ENCODE measurements at regions not wholly inside any gene's neighbourhood (a gene's known extent, or its start where the extent isn't known, plus 50 kb on each side); places are given as distances from the start of the nearest gene placed in this dataset.

DNA sequence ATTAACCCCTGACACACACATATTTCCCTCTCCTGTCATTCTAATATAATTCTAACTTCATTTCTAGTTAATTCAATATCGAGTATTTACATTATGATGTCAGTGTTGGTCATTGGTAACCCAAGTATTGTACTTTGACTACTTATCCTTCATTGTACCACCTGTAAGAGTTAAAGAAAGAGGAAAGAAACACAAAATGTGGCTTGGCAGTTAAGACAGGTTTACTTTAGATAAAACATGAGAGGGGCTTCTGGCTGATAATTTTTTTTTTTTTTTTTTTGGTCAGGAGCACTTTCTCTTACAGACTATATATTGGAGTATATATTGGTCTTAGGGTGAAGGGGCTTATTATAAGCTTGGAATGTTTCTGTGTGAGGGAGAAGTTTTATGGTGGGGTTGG, 57.0 kb upstream of the ACYP2 start:
- Histone ChIP-seq H3F3A (ENCODE audit: low read depth) (no peaks in the 10 kb centered on the region), H3K9me3 (ENCODE audit: insufficient read depth, low read depth, low read length) (no peaks in the 10 kb centered on the region), H3K9ac (ENCODE audit: low read depth, low read length, poor library complexity, severe bottlenecking) (no peak overlapping the region), H3K9me2 (replicated peaks; ENCODE audit: low read depth, low read length) (no peaks in the 10 kb centered on the region), H3K79me2 (ENCODE audit: insufficient read depth, low read length) (no peaks in the 10 kb centered on the region), H3K4me2 (ENCODE audit: low read depth, low read length, poor library complexity, severe bottlenecking) (no peak overlapping the region), H3K36me3 (ENCODE audit: insufficient read depth, low read length) (no peaks in the 10 kb centered on the region), H3K4me3 (ENCODE audit: low read length, poor library complexity, severe bottlenecking) (no peak overlapping the region), H2AFZ (ENCODE audit: low read length) (no peak overlapping the region), H3K4me1 (ENCODE audit: insufficient read depth, low read length, poor library complexity, severe bottlenecking) (no peaks in the 10 kb centered on the region), H3K27me3 (ENCODE audit: insufficient read depth, low read length, poor library complexity, severe bottlenecking) (no peaks in the 10 kb centered on the region), H4K20me1 (ENCODE audit: insufficient read depth, low read length, poor library complexity, severe bottlenecking) (no peaks in the 10 kb centered on the region)
- TF ChIP-seq EZH2phosphoT487 (IDR thresholded peaks at IDR 0.05; ENCODE audit: borderline replicate concordance) (no peak), CTCF (conservative IDR thresholded peaks at IDR 0.05; ENCODE audit: low read length) (no peak)

DNA sequence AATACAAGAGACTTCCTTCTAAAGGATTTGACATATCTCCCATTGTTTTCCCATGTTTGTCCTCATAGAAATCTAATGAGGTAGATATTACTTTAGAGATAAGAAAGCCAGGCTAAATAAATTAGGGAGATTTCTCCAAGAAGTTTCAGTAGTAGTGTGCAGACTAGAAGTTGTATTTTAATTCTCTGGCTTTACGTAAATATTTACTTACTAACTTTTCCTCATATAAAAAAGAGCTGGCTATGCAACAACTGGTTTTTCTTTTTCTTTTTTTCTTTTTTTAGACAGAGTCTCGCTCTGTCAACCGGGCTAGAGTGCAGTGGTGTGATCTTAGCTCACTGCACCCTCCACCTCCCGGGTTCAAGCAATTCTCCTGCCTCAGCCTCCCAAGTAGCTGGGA, 60.6 kb upstream of the ACYP2 start:
- Histone ChIP-seq H3K27me3 (ENCODE audit: insufficient read depth, low read length, poor library complexity, severe bottlenecking) (no peaks in the 10 kb centered on the region), H3K9me3 (ENCODE audit: insufficient read depth, low read depth, low read length) (no peaks in the 10 kb centered on the region), H3K9me2 (replicated peaks; ENCODE audit: low read depth, low read length) (no peaks in the 10 kb centered on the region), H3K79me2 (ENCODE audit: insufficient read depth, low read length) (no peaks in the 10 kb centered on the region), H2AFZ (ENCODE audit: low read length) (no peak overlapping the region), H3K36me3 (ENCODE audit: insufficient read depth, low read length) (no peaks in the 10 kb centered on the region), H4K20me1 (ENCODE audit: insufficient read depth, low read length, poor library complexity, severe bottlenecking) (no peaks in the 10 kb centered on the region), H3K9ac (ENCODE audit: low read depth, low read length, poor library complexity, severe bottlenecking) (no peak overlapping the region), H3K4me1 (ENCODE audit: insufficient read depth, low read length, poor library complexity, severe bottlenecking) (no peaks in the 10 kb centered on the region), H3F3A (ENCODE audit: low read depth) (no peaks in the 10 kb centered on the region), H3K4me3 (ENCODE audit: low read length, poor library complexity, severe bottlenecking) (no peak overlapping the region), H3K4me2 (ENCODE audit: low read depth, low read length, poor library complexity, severe bottlenecking) (no peak overlapping the region)
- TF ChIP-seq CTCF (conservative IDR thresholded peaks at IDR 0.05; ENCODE audit: low read length) (no peak), EZH2phosphoT487 (IDR thresholded peaks at IDR 0.05; ENCODE audit: borderline replicate concordance) (no peak)

GRCh38 chr2:54054271-54054670, 61.1 kb upstream of the ACYP2 start:
- Histone ChIP-seq H3K9ac (ENCODE audit: low read depth, low read length, poor library complexity, severe bottlenecking) (no peak overlapping the region), H3F3A (ENCODE audit: low read depth) (no peaks in the 10 kb centered on the region), H3K4me2 (ENCODE audit: low read depth, low read length, poor library complexity, severe bottlenecking) (no peak overlapping the region), H3K4me3 (ENCODE audit: low read length, poor library complexity, severe bottlenecking) (no peak overlapping the region), H3K79me2 (ENCODE audit: insufficient read depth, low read length) (no peaks in the 10 kb centered on the region), H3K9me3 (ENCODE audit: insufficient read depth, low read depth, low read length) (no peaks in the 10 kb centered on the region), H3K27me3 (ENCODE audit: insufficient read depth, low read length, poor library complexity, severe bottlenecking) (no peaks in the 10 kb centered on the region), H3K9me2 (replicated peaks; ENCODE audit: low read depth, low read length) (no peaks in the 10 kb centered on the region), H3K36me3 (ENCODE audit: insufficient read depth, low read length) (no peaks in the 10 kb centered on the region), H2AFZ (ENCODE audit: low read length) (no peak overlapping the region), H4K20me1 (ENCODE audit: insufficient read depth, low read length, poor library complexity, severe bottlenecking) (no peaks in the 10 kb centered on the region), H3K4me1 (ENCODE audit: insufficient read depth, low read length, poor library complexity, severe bottlenecking) (no peaks in the 10 kb centered on the region)
- TF ChIP-seq EZH2phosphoT487 (IDR thresholded peaks at IDR 0.05; ENCODE audit: borderline replicate concordance) = no peak
- no peak for TF ChIP-seq CTCF (conservative IDR thresholded peaks at IDR 0.05; ENCODE audit: low read length)

Data from Loucy (cell line).